ENCODE measurements at regions not wholly inside any gene's neighbourhood (a gene's known extent, or its start where the extent isn't known, plus 50 kb on each side); places are given as distances from the start of the nearest gene placed in this dataset.
"Not testable (repeated sequence)": the region's sequence is repeated elsewhere in the genome, so short reads cannot be mapped to it uniquely, and the experiment has no call there.

DNA sequence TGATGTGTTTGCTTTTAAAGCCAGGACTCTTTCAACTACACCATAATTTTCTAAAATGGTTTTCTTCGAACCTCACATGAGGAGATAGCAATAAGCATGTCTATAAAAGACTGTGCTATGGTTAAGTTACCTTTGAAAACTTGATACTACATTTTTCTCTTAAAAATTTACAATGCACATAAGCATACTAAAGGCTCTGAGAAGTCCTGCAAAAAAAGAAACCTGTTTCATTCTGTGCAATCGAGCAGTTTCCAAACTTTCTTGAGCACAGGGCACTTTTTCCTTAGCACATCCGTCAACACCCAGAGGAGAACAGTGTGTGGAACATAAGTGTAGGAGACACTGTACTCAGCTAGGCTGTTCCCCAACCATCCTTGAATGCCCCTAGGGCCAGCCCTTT is 144.1 kb upstream of the ARHGAP20 start:
- no peak for DNase-seq (ENCODE audit: low read depth in 4 of 4, low spot score in 2 of 4)

DNA sequence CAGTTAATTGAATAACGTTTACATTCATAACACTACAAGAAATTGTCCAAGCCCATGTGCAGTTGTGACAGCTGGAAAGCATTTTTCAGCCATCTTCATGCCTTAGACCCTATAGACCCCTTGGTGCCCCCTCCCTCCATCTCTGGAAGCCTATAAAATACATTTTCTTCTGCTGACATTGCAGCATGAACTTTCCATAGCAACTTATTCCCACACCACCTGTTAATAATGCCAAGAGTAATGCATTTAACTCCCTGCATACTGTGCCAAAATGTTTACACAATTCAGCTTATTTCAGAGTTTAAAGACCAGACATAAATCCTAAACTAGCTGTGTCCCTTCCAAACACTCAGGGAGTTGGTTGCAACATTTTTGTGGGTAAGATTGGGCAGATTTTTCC is 143.0 kb upstream of the ARHGAP20 start:
- DNase-seq (ENCODE audit: low read depth in 4 of 4, low spot score in 2 of 4): no peak

DNA sequence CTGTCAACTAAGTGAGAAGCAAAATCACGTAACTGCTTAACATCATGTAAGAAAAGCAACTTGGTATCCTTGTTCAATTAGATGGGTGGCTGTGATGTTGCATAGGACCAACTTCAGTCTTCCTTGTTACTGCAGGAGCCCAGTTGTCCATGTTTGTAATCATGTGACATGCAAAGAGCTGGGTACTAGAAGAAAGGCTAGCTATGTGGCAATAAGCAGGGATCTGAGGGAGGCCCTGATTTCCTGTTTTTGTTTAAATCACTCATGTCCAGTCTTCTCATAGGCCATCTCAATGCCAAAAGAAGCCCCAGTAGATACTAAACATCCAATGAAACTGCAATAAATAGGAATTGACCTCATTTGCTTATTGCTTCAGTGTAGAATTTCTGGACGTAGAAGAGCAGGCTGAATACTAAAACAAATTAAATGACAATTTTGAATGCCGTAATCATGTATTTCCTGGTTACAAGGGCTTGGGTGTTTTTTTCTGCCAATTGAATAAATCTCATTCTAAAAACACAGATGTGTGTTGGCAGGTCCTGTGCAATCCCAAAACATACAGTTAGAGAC is 140.8 kb upstream of the ARHGAP20 start:
- no peak for DNase-seq (ENCODE audit: low read depth in 4 of 4, low spot score in 2 of 4)

GRCh38 chr11:110850846-110851245 is 138.6 kb upstream of the ARHGAP20 start:
- DNase-seq (ENCODE audit: low read depth in 4 of 4, low spot score in 2 of 4): no peak

DNA sequence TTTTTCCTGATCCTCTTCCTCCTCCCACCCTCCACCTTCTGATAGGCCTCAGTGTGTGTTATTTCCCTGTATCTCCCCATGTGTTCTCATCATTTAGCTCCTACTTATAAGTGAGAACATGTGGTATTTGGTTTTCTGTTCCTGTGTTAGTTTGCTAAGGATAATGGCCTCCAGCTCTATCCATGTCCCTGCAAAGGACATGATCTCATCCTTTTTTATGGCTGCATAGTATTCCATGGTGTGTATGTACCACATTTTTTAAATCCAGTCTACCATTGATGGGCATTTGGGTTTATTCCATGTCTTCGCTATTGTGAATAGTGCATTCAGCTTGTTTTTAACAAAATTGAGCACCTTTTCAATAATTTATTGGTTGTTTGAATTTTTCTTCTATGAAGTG is 130.8 kb upstream of the ARHGAP20 start:
- DNase-seq (ENCODE audit: low read depth in 4 of 4, low spot score in 2 of 4): not testable (repeated sequence)

DNA sequence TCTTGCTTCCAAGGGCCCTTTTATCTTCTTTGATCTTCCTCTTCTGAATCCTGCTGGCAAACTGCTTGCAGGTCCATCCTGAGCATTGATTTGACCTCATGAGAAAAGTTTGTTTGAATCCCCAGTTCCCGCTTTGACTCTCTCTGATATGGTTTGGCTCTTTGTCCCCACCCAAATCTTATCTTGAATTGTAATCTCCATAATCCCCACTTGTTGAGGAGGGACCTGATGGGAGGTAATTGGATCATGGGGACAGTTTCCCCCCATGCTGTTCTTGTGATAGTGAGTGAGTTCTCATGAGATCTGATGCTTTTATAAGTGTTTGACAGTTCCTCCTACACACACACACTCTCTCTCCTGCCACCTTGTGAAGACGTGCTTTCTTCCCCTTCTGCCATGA is 126.6 kb upstream of the ARHGAP20 start:
- DNase-seq (ENCODE audit: low read depth in 4 of 4, low spot score in 2 of 4): no peak

DNA sequence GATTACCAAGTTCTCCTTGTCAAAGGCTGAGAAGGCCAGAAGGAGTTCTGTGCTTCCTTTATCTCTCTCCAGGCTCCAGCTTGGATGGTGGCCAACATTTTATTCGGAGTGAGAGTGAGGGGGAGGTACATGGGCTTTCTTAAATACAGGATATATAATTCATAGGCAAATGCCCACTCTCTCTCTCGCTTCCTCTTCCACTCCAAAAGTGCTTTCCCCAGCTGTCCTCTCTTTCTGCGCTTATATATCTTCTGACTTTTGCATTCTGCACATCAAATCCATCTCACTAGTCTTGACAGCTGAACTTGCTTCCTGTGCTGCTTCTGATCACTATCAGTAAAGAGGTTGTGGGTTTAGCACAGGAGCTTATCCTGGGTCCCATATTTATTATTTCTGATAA is 125.4 kb upstream of the ARHGAP20 start:
- no peak for DNase-seq (ENCODE audit: low read depth in 4 of 4, low spot score in 2 of 4)

DNA sequence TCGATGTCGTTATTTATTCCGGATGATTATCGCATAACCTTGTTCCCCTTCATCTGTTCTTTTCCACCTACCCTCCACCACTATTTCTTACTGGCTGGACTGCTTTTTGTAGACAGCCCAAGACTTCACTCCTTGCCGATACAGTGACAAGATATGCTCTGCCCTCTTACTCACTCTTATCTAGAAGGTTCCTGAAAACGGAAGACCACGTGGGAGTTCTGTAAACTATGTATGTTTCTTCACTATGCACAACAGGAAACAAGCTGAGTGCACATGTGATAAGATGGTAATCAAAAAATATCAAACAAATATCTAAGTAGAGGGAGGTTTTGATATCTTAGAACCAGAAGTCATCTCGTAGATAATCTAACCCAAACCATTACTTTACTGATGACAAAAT is 122.9 kb upstream of the ARHGAP20 start:
- no peak for DNase-seq (ENCODE audit: low read depth in 4 of 4, low spot score in 2 of 4)

DNA sequence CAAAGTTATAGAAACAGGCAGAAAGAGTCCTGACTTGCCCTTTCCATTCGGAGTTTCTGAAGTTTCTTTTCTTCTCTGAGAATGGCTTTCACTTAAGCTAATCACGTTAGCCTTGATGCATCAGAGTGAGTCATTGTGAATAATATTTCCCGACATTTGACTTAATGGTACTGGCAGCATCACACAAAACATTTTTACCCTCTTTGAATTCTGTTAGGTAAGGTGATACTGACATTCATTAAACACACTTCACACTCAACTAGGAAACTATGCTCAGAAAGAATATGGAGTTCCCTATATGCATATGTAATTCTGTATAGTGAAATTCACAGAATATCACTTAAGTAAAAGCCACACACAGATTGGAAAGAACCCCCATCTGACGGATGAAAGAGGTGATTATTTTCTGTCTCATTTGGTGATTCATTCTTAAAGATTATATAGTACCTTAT is 120.8 kb upstream of the ARHGAP20 start:
- DNase-seq (ENCODE audit: low read depth in 4 of 4, low spot score in 2 of 4): no peak

DNA sequence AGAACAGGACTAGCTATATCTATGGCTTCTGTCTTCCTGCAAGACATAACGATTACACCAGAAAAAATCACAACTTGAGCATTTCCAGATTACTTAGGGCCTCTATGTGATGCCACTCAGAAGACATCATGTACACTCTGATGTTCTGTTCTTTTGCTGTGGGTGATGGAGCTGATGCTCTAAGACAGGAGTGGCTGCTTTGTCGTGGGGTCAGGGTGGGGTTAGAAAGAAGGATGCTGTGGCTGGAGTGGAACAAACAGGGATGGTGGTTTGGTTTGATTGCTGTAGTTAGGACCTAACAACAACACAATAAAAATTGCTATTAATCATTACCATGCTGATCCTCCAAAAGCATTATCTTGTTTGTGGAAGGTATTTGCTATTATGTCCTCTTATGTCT is 120.3 kb upstream of the ARHGAP20 start:
- DNase-seq (ENCODE audit: low read depth in 4 of 4, low spot score in 2 of 4): no peak

DNA sequence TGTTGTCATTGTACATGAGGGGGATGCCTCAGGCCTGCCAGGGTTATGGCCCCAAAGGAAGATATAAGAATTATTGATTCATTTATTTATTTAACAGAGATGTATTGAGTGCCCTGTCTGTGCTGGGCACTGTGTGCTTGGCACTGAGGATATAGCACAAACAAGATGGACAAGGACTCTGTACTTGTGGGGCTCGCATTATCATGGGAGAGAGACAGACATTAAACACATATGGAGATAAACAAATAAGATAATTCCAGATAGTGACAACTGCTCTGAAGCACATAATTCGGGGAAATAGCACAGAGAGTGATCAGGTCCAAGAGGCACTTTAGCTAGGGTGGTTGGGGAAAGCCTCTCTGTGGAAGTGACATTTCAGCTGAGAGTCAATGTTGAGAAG is 119.8 kb upstream of the ARHGAP20 start:
- DNase-seq (ENCODE audit: low read depth in 4 of 4, low spot score in 2 of 4): no peak

DNA sequence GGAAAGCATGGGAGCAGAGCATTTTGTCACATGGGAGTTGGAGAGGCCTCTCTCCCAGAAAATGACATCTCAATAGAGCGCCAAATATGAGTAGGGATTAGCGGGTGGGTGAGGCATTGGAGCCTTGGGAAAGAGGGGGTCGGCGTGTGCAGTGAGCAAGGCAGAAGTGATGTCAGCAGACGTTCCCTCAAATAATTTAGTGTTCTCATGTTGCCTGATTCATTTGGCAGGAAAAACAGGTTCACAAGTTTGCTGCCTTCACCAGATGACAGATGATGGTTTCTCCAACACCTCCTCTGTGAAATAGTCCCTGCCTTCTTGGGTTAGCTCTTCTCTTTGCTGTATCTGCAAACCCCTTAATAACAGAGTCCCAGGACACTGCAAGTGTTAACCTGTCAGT is 118.5 kb upstream of the ARHGAP20 start:
- no peak for DNase-seq (ENCODE audit: low read depth in 4 of 4, low spot score in 2 of 4)

- DNase-seq (ENCODE audit: low read depth in 4 of 4, low spot score in 2 of 4): no peak
Measured at GRCh38 chr11:110830344-110830743, 118.1 kb upstream of the ARHGAP20 start.

- no peak for DNase-seq (ENCODE audit: low read depth in 4 of 4, low spot score in 2 of 4)
Measured at GRCh38 chr11:110829873-110830272, 117.6 kb upstream of the ARHGAP20 start.

GRCh38 chr11:110828086-110828485 is 115.8 kb upstream of the ARHGAP20 start:
- DNase-seq (ENCODE audit: low read depth in 4 of 4, low spot score in 2 of 4): no peak

GRCh38 chr11:110827276-110827675 is 115.0 kb upstream of the ARHGAP20 start:
- DNase-seq (ENCODE audit: low read depth in 4 of 4, low spot score in 2 of 4): no peak

DNA sequence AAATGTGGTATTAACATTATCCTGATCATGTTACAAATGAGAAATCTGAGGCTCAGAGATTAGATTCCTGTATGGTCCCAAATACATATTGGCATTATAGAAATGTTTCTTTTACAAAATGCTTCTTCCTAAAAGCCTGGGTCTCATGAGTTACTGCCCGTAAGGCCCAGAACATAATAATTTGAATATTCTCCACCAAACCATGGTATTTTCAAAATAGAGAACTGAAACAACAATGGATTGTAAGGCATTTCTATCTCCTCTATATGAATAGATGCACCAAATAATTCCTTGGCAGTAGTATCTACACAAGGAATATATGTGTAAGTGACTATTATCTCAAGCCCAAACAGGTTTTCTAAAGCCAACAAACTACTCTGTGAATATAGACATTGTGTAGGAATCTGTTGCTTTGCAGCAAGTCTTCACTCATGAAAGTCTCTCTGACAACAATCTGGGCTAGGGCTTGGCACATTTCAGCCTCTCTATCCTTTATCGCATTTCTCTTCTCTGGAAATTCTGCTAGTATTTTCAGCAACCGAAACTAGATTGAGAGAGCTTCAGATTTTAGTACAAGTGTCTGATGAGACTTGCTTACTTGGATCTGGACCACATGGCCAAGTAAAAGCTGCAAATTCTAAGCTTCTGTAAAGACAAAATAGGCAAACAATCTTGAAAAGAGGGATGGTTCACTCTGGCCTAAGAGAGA is 112.8 kb upstream of the ARHGAP20 start:
- DNase-seq (ENCODE audit: low read depth in 4 of 4, low spot score in 2 of 4): no peak

GRCh38 chr11:110818032-110818687 is 105.9 kb upstream of the ARHGAP20 start:
- DNase-seq (ENCODE audit: low read depth in 4 of 4, low spot score in 2 of 4): no peak

- no peak for DNase-seq (ENCODE audit: low read depth in 4 of 4, low spot score in 2 of 4)
Measured at GRCh38 chr11:110812086-110812733, 100.0 kb upstream of the ARHGAP20 start.

- no peak for DNase-seq (ENCODE audit: low read depth in 4 of 4, low spot score in 2 of 4)
Measured at GRCh38 chr11:110809417-110810199, 97.4 kb upstream of the ARHGAP20 start.

DNA sequence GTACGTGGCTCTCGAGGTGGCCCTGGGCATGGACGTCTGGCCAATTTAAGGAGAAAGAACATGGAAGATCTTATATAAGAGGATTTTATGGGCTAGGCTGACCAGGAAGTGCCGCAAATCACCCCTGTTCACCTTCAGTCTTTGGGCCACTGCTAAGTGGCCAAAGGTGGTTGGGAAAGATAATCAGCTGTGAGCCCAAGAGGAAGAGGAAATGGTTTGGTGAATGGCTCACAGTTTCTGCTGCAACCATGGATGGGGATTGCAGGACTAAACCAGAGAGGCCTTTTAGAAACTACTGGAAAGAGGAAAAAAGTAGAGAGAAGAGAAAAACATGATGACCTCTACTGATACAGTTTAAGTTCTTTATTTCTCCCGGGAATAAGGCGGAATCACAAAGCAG is 96.0 kb upstream of the ARHGAP20 start:
- no peak for DNase-seq (ENCODE audit: low read depth in 4 of 4, low spot score in 2 of 4)

Data from left renal cortex interstitium (tissue), 4 donors.